Tibial artery (tissue), 4 donors: ENCODE measurements at regions not wholly inside any gene's neighbourhood (a gene's known extent, or its start where the extent isn't known, plus 50 kb on each side); places are given as distances from the start of the nearest gene placed in this dataset.

ENCODE experiments used
- DNase-seq, 2 donors: peaks; one replicate each; pipeline ENCODE4 v3.0.0-alpha.2; 2019
- H3K27ac ChIP-seq, 2 donors: fragments of 200-600 bp; sonication (generic) in 1 of 2; 1 replicate in 1 of 2; 2 replicates in 1 of 2; pipeline ENCODE4 v1.5.1; 2018 to 2019; ENCODE audit warnings: mild to moderate bottlenecking in 1 of 2
- H3K27me3 ChIP-seq, 2 donors: fragments of 200-600 bp; sonication (generic) in 1 of 2; one replicate each; pipeline versions ENCODE4 v1.5.1 to v1.6.0; 2016 to 2019
- H3K36me3 ChIP-seq, 3 donors: fragments of 200-600 bp; sonication (generic) in 2 of 3; one replicate each; pipeline ENCODE4 v1.5.1; 2016 to 2019; ENCODE audit warnings: mild to moderate bottlenecking in 2 of 3
- H3K4me1 ChIP-seq, 4 donors: fragments of 200-600 bp; sonication (generic) in 2 of 4; 1 replicate in 3 of 4; 2 replicates in 1 of 4; pipeline ENCODE4 v1.5.1; 2016 to 2019
- H3K4me3 ChIP-seq, 2 donors: fragments of 200-600 bp; sonication (generic) in 1 of 2; 1 replicate in 1 of 2; 2 replicates in 1 of 2; pipeline ENCODE4 v1.5.1; 2018 to 2019; ENCODE audit warnings: mild to moderate bottlenecking in 2 of 2
- H3K9me3 ChIP-seq, 3 donors: fragments of 200-600 bp; sonication (generic) in 1 of 3; one replicate each; pipeline ENCODE4 v1.5.1; 2016 to 2019
- intact Hi-C: fragments of 100-400 bp; cut with DNase I; formaldehyde crosslinking; loops from one replicate; pipeline ENCODE4 v1.15.0; 2023; ENCODE audit warnings: low total_unique reads
- TF ChIP-seq, protein P1 (sequence below), 2 experiments: fragments of 200-600 bp in 1 of 2; fragments of 450-650 bp in 1 of 2; IDR thresholded peaks; one replicate each; pipeline ENCODE4 v1.5.1; 2017 to 2019; ENCODE audit warnings: antibody characterized with exemption in 2 of 2, mild to moderate bottlenecking in 1 of 2, moderate library complexity in 1 of 2

DNA sequence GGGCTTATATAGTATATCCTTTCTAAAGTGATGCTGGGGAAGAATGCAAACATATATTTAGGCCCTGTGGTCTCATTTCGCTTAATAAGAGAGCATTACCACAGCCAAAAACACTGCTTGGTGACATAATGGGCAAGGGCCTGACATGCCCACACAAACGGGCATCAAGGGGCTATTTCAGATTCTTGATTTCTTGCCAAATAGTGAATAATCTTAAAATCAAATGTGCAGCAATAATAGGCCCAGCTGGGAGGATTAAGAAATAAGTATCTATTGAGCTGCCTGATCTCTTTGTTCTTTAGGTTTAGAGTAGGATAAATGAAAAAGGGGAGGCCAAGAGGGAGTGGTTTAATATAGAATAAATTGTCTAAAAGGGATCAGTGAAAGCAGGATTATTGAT is 241.0 kb upstream of the GBE1 start:
- Histone ChIP-seq H3K27ac (no peak overlapping the region), H3K9me3 (peaks cover 0 to 3% (median 0%) of the 10 kb centered on the region in 3 donors), H3K4me1 (peaks cover 0 to 6% (median 0%) of the 10 kb centered on the region in 4 donors), H3K4me3 (no peak overlapping the region), H3K36me3 (no peaks in the 10 kb centered on the region), H3K27me3 (no peaks in the 10 kb centered on the region)
- TF ChIP-seq, protein P1, sequence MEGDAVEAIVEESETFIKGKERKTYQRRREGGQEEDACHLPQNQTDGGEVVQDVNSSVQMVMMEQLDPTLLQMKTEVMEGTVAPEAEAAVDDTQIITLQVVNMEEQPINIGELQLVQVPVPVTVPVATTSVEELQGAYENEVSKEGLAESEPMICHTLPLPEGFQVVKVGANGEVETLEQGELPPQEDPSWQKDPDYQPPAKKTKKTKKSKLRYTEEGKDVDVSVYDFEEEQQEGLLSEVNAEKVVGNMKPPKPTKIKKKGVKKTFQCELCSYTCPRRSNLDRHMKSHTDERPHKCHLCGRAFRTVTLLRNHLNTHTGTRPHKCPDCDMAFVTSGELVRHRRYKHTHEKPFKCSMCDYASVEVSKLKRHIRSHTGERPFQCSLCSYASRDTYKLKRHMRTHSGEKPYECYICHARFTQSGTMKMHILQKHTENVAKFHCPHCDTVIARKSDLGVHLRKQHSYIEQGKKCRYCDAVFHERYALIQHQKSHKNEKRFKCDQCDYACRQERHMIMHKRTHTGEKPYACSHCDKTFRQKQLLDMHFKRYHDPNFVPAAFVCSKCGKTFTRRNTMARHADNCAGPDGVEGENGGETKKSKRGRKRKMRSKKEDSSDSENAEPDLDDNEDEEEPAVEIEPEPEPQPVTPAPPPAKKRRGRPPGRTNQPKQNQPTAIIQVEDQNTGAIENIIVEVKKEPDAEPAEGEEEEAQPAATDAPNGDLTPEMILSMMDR (IDR thresholded peaks at IDR 0.05): no peak
- DNase-seq: no peak
- intact Hi-C loops: no loop called here

- intact Hi-C loops: no loop called here
- Histone ChIP-seq H3K4me1 (peaks cover 0 to 6% (median 0%) of the 10 kb centered on the region in 4 donors), H3K9me3 (no peaks in the 10 kb centered on the region), H3K27me3 (no peaks in the 10 kb centered on the region), H3K36me3 (no peaks in the 10 kb centered on the region), H3K4me3 (no peak overlapping the region), H3K27ac (no peak overlapping the region)
- no peak for DNase-seq
- TF ChIP-seq, protein P1 (IDR thresholded peaks at IDR 0.05): no peak
Observed at GRCh38 chr3:82001276-82001923, 240.0 kb upstream of the GBE1 start.

DNA sequence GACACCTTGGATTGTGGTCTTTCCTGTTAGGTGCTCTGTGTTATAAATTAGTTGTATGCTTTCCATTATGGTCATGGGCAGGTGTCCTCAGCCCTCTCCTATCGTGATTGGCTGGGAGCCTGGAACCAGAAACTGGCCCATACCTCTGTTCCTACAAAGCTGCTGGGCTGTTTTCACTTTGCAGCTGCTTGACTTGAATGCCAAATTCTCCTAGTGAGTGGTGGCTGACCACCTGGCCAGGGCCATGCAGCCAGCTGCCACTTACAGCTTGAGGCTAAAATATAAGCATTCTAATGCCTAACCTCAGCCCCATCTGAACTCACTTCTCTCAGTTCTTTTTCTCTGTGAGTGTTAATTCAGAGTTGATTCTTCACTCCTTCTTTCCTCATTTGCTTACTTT is 239.3 kb upstream of the GBE1 start:
- intact Hi-C loops: no loop called here
- H3K27ac ChIP-seq: no peak overlapping the region

GRCh38 chr3:82000350-82000749 is 238.9 kb upstream of the GBE1 start:
- H3K4me1 ChIP-seq: peaks cover 0 to 6% (median 0%) of the 10 kb centered on the region in 4 donors
- TF ChIP-seq, protein P1 (IDR thresholded peaks at IDR 0.05): no peak
- intact Hi-C loops: no loop called here
- no peak for DNase-seq
- H3K36me3 ChIP-seq: no peaks in the 10 kb centered on the region
- H3K27me3 ChIP-seq: no peaks in the 10 kb centered on the region
- H3K27ac ChIP-seq: no peak overlapping the region
- H3K9me3 ChIP-seq: peaks cover 0 to 4% (median 0%) of the 10 kb centered on the region in 3 donors
- no peak overlapping the region for H3K4me3 ChIP-seq

More for the DNA sequence above, 239.3 kb upstream of the GBE1 start:
- peaks cover 0 to 4% (median 0%) of the 10 kb centered on the region in 3 donors for H3K9me3 ChIP-seq
- H3K4me3 ChIP-seq: no peak overlapping the region
- H3K4me1 ChIP-seq: peaks cover 0 to 6% (median 0%) of the 10 kb centered on the region in 4 donors
- H3K36me3 ChIP-seq: no peaks in the 10 kb centered on the region
- no peaks in the 10 kb centered on the region for H3K27me3 ChIP-seq
- TF ChIP-seq, protein P1 (IDR thresholded peaks at IDR 0.05): no peak
- DNase-seq: no peak

DNA sequence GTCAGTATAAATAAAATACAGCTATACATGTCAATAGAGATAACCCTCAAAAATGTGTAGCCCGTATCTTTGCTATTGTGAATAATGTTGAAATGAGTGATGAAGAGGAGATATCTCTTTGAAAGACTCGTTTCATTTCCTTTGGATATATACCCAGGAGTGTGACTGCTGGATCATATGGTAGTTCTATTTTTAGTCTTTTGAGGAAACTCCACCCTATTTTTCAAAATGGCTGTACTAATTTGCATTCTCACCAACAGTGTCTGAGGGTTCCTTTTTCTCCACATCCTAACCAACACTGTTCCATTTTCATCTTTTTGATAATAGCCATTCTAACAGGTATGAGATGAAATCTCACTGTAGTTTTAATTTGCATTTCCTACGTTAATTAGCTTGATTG is 237.5 kb upstream of the GBE1 start:
- no peak overlapping the region for H3K27ac ChIP-seq
- H3K9me3 ChIP-seq: peaks cover 0 to 4% (median 0%) of the 10 kb centered on the region in 3 donors
- H3K4me1 ChIP-seq: peaks cover 0 to 6% (median 0%) of the 10 kb centered on the region in 4 donors
- no peak overlapping the region for H3K4me3 ChIP-seq
- no peaks in the 10 kb centered on the region for H3K27me3 ChIP-seq
- H3K36me3 ChIP-seq: no peaks in the 10 kb centered on the region
- TF ChIP-seq, protein P1 (IDR thresholded peaks at IDR 0.05): no peak
- intact Hi-C loops: no loop called here
- no peak for DNase-seq
